Cardiac fibroblast (primary cell): ENCODE measurements at regions not wholly inside any gene's neighbourhood (a gene's known extent, or its start where the extent isn't known, plus 50 kb on each side); places are given as distances from the start of the nearest gene placed in this dataset.

ENCODE experiments used
- DNase-seq, 2 donors: peaks; one replicate each; pipeline versions ENCODE4 v3.0.0 to v3.0.0-alpha.2; 2010; ENCODE audit warnings: low read depth in 2 of 2
- H3K4me3 ChIP-seq, 2 donors: replicated peaks in 1 of 2; 1 replicate in 1 of 2; 2 replicates in 1 of 2; pipeline ENCODE4 v1.5.1; 2011; ENCODE audit warnings: low read depth in 2 of 2, low read length in 2 of 2, mild to moderate bottlenecking in 2 of 2, moderate library complexity in 1 of 2
- TF ChIP-seq, protein P1 (sequence below): IDR thresholded peaks from one replicate; pipeline ENCODE4 v1.5.1; 2011; ENCODE audit warnings: low read depth, mild to moderate bottlenecking, low read length, inconsistent platforms

DNA sequence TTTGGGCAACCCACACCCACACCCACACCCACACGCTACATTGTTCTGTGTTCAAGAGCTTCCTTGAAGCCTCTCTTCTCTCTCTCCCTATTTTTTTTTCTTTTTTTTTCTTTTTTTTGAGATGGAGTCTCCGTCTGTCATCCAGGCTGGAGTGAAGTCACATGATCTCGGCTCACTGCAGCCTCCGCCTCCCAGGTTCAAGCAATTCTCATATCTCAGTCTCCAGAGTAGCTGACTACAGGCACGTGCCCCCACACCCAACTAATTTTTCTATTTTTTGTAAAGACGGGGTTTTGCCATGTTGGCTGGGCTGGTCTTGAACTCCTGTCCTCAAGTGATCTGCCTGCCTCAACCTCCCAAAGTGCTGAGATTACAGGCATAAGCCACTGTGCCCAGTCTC lies 271.1 kb downstream of the SHQ1 start:
- DNase-seq: no peak

DNA sequence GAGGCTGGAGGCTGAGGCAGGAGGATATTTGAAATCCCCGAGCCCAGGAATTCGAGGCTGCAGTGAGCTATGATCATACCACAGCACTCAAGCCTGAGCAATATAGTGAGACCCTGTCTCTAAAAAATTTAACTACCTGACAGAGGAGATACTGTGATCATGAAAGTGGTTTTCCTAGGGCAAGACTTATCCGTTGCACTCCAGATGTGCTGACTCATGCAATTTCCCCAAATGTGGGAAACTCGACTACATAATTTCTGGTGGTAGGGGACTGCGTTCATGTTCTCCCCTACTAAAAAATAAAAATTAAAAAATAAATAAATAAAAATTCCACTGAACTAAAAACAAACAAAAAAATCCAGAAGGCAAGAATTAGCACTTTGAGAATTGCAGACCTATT lies 271.7 kb downstream of the SHQ1 start:
- TF ChIP-seq, protein P1, sequence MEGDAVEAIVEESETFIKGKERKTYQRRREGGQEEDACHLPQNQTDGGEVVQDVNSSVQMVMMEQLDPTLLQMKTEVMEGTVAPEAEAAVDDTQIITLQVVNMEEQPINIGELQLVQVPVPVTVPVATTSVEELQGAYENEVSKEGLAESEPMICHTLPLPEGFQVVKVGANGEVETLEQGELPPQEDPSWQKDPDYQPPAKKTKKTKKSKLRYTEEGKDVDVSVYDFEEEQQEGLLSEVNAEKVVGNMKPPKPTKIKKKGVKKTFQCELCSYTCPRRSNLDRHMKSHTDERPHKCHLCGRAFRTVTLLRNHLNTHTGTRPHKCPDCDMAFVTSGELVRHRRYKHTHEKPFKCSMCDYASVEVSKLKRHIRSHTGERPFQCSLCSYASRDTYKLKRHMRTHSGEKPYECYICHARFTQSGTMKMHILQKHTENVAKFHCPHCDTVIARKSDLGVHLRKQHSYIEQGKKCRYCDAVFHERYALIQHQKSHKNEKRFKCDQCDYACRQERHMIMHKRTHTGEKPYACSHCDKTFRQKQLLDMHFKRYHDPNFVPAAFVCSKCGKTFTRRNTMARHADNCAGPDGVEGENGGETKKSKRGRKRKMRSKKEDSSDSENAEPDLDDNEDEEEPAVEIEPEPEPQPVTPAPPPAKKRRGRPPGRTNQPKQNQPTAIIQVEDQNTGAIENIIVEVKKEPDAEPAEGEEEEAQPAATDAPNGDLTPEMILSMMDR: no peak

More for the DNA sequence above, 271.1 kb downstream of the SHQ1 start:
- H3K4me3 ChIP-seq: no peak overlapping the region
- TF ChIP-seq, protein P1: no peak

DNA sequence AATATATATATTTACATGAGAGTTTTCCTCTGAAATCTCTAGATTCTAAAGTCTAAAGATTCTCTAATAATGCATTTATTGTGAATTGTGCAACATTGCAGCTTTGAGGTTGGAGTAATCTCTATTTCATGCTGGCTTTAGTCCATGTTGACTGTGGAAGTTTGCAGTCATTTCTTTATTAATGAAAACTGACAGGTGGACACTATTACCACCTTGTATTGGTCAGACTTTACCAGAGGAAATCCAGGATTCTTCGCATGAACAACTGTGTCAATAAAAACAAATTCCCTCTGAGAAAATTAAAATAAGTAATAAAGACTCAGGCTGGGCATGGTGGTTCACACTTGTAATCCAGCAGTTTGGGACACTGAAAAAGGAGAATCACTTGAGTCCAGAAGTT lies 274.1 kb downstream of the SHQ1 start:
- H3K4me3 ChIP-seq: no peak overlapping the region
- DNase-seq: no peak
- TF ChIP-seq, protein P1: no peak

More for the DNA sequence above, 271.7 kb downstream of the SHQ1 start:
- H3K4me3 ChIP-seq: no peak overlapping the region
- DNase-seq: no peak

DNA sequence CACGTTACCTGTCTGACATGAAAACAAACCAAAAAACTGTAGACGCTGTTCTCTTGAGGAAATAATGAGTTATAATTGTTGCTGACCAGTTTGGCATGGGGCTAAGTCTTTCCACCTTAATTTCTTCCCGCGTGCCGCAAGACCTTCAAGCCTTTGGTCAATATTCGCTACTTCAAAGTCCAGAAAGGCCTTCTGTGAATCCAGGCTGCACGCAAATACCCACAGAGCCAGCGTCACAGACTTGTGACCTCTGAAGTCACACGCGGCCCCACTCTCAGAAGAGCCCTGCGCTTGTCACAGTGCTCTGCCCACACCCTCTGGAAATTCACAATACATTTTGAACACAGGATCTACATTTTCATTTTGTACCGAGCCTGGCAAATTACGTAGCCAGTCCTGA lies 275.2 kb downstream of the SHQ1 start:
- no peak overlapping the region for H3K4me3 ChIP-seq
- TF ChIP-seq, protein P1: no peak
- no peak for DNase-seq

DNA sequence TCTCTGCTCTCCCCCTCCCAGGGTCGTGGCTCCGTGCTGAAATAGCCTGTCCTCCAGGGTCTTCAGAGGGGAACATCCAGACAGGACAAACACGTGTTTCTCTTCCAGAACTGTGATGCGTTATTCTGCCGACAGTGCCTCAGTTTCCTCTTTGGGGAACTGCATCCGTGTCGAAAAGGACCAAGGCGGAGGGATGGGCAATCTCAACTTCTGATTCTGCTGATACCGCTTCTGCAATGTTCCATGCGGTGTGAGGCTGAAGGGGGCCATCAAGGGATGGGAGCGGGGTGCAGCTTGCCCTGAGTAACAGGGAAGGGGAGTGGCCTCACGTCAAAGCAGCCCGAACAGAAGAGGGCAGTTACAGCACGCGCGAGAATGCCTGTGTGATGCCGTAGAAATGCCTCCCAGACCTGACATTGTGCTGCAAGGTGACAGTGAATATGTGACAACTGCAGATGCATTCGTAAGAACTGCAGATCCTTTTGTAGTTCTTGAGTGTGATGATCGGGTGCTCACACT lies 275.7 kb downstream of the SHQ1 start:
- no peak for DNase-seq
- no peak overlapping the region for H3K4me3 ChIP-seq
- TF ChIP-seq, protein P1: no peak

DNA sequence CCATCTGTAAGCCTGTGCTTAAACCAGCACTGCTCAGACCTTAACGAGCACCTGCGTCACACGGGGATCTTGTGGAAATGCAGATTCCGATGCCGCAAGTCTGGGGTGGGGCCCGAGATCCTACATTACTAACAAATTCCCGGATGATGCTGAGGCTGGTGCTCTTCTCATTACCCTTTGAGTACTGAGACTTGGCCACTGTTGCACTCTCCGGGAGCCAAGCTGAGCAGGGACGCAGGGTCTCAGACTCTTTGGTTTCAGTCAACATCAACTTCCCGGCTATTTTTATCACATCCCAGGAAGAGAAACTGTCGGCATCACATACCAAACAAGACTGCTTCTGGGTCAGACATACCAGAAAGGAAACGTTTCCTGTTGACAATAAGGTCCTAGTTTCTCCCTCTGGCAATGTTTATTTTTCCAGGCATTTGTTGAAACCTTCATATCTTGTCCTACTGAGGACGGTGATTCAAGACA lies 276.6 kb downstream of the SHQ1 start:
- no peak overlapping the region for H3K4me3 ChIP-seq
- DNase-seq: no peak
- TF ChIP-seq, protein P1: no peak

DNA sequence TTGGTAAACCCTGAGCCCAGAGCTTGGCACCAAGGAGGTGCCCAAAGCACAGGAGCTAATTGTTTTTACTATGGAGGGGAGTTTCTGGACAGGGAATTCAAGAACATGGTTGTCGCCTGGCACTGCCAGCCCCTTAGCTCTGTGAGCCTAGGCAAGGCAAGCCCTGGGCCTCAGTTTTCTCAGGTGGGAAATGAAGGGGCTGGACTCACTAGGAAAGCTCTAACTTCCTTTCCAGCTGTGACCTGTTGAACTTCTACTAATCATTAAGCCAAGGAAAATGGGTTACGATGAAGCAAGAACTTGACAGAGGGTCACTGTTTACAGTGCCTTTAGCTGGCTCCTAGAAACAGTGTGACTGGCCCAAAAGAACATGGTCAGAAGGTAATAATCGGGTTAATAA lies 277.2 kb downstream of the SHQ1 start:
- no peak for DNase-seq
- H3K4me3 ChIP-seq: no peak overlapping the region
- TF ChIP-seq, protein P1: no peak
